Neural progenitor cell (in vitro differentiated cells): ENCODE measurements at regions not wholly inside any gene's neighbourhood (a gene's known extent, or its start where the extent isn't known, plus 50 kb on each side); places are given as distances from the start of the nearest gene placed in this dataset.

ENCODE experiments used
- DNase-seq: peaks from one replicate; pipeline ENCODE4 v3.0.0-alpha.2; 2016; ENCODE audit warnings: low spot score
- H2AFZ ChIP-seq: fragments of 200-600 bp; sonication (generic); replicated peaks from 2 replicates; pipeline ENCODE4 v1.6.1; 2016; ENCODE audit warnings: antibody characterized with exemption
- H3F3A ChIP-seq: fragments of 200-600 bp; sonication (generic); 2 replicates; pipeline ENCODE4 v1.6.1; 2016; ENCODE audit warnings: antibody characterized with exemption, low read depth
- H3K27ac ChIP-seq: fragments of 200-600 bp; sonication (generic); 2 replicates; pipeline ENCODE4 v1.5.1; 2016; ENCODE audit warnings: mild to moderate bottlenecking
- H3K27me3 ChIP-seq: fragments of 200-600 bp; sonication (generic); 2 replicates; pipeline ENCODE4 v1.6.1; 2016; ENCODE audit warnings: mild to moderate bottlenecking, moderate library complexity
- H3K36me3 ChIP-seq: fragments of 200-600 bp; sonication (generic); 2 replicates; pipeline ENCODE4 v1.5.1; 2016
- H3K4me1 ChIP-seq: fragments of 200-600 bp; sonication (generic); 2 replicates; pipeline ENCODE4 v1.6.1; 2016; ENCODE audit warnings: mixed run types
- H3K4me2 ChIP-seq: fragments of 200-600 bp; sonication (generic); 2 replicates; pipeline ENCODE4 v1.6.1; 2016
- H3K4me3 ChIP-seq: fragments of 200-600 bp; sonication (generic); 2 replicates; pipeline ENCODE4 v1.5.1; 2016
- H3K79me2 ChIP-seq: fragments of 200-600 bp; sonication (generic); 2 replicates; pipeline ENCODE4 v1.6.1; 2016; ENCODE audit warnings: low read depth
- H3K9ac ChIP-seq: fragments of 200-600 bp; sonication (generic); 2 replicates; pipeline ENCODE4 v1.6.1; 2016
- H3K9me3 ChIP-seq: fragments of 200-600 bp; sonication (generic); 2 replicates; pipeline ENCODE4 v1.5.1; 2016; ENCODE audit warnings: low read depth
- H4K20me1 ChIP-seq: fragments of 200-600 bp; sonication (generic); 2 replicates; pipeline ENCODE4 v1.6.1; 2016; ENCODE audit warnings: low read depth
- H3K27ac Mint-ChIP-seq: 3 replicates; pipeline ENCODE4 v1.8.0; 2021; ENCODE audit warnings: mixed read lengths
- H3K27me3 Mint-ChIP-seq: 2 replicates; pipeline ENCODE4 v1.8.0; 2022; ENCODE audit warnings: low read depth, mild to moderate bottlenecking, inconsistent platforms, moderate library complexity, mixed read lengths; ENCODE audit not compliant: insufficient read depth
- H3K36me3 Mint-ChIP-seq: 3 replicates; pipeline ENCODE4 v1.8.0; 2021; ENCODE audit warnings: mixed read lengths
- H3K4me1 Mint-ChIP-seq: 3 replicates; pipeline ENCODE4 v1.8.0; 2021; ENCODE audit warnings: mixed read lengths
- H3K4me3 Mint-ChIP-seq: 3 replicates; pipeline ENCODE4 v1.8.0; 2021; ENCODE audit warnings: mild to moderate bottlenecking, moderate library complexity, mixed read lengths
- H3K9me3 Mint-ChIP-seq: 3 replicates; pipeline ENCODE4 v1.8.0; 2020; ENCODE audit warnings: mixed read lengths
- EZH2 ChIP-seq: fragments of 200-600 bp; sonication (generic); IDR thresholded peaks from 2 replicates; pipeline ENCODE4 v1.6.1; 2017; ENCODE audit warnings: antibody characterized with exemption, mild to moderate bottlenecking, moderate library complexity
- EZH2phosphoT487 ChIP-seq: fragments of 200-600 bp; sonication (generic); IDR thresholded peaks from 2 replicates; pipeline ENCODE4 v1.6.1; 2017; ENCODE audit warnings: antibody characterized with exemption
- TF ChIP-seq, protein P1 (sequence below): fragments of 200-600 bp; sonication (generic); IDR thresholded peaks from 2 replicates; pipeline ENCODE4 v1.5.1; 2017; ENCODE audit warnings: antibody characterized with exemption, mild to moderate bottlenecking

DNA sequence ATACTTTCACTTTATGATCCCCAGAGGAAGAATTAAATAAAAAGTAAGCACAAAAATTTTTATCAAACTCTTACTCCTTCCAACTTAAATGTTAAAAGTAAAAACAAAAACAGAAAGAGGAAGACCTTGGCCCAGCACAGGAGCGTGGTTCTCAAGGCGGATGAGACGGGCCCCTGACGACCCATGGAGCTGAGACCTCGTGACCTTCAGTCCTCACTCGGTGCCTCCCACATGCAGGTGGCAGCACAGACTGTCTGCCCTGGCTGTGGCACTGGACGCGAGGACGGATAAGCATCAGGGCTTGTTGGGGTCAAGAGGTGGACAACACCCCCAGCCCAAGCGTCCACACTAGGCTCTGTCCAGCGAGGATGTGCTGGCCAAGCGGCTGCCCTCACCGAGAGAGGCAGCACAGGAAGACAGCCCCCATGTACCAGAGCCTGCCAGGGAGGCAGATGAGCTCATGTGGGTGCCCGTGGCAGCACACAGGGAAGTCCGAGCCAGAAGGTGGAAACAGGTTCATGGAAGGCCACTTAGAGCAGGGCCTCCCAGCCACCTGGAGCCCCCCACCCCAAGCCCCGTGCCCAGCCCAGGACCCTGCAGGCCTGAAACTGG is 1389.8 kb downstream of the TBC1D22A start:
- H3K36me3 Mint-ChIP-seq, result no peaks in the 10 kb centered on the region
- Histone ChIP-seq H3K27ac (no peak overlapping the region), H3F3A (no peaks in the 10 kb centered on the region), H3K79me2 (no peaks in the 10 kb centered on the region), H3K36me3 (no peaks in the 10 kb centered on the region), H4K20me1 (no peaks in the 10 kb centered on the region), H3K9me3 (no peaks in the 10 kb centered on the region), H3K4me3 (no peak overlapping the region), H3K4me2 (no peak overlapping the region), H3K27me3 (no peaks in the 10 kb centered on the region), H3K9ac (no peak overlapping the region), H3K4me1 (peaks cover 5% of the 10 kb centered on the region), H2AFZ (no peak overlapping the region)
- H3K4me3 Mint-ChIP-seq, result no peak overlapping the region
- no peak for DNase-seq
- H3K27me3 Mint-ChIP-seq, result no peaks in the 10 kb centered on the region
- TF ChIP-seq EZH2phosphoT487 (no peak), EZH2 (no peak)
- TF ChIP-seq, protein P1, sequence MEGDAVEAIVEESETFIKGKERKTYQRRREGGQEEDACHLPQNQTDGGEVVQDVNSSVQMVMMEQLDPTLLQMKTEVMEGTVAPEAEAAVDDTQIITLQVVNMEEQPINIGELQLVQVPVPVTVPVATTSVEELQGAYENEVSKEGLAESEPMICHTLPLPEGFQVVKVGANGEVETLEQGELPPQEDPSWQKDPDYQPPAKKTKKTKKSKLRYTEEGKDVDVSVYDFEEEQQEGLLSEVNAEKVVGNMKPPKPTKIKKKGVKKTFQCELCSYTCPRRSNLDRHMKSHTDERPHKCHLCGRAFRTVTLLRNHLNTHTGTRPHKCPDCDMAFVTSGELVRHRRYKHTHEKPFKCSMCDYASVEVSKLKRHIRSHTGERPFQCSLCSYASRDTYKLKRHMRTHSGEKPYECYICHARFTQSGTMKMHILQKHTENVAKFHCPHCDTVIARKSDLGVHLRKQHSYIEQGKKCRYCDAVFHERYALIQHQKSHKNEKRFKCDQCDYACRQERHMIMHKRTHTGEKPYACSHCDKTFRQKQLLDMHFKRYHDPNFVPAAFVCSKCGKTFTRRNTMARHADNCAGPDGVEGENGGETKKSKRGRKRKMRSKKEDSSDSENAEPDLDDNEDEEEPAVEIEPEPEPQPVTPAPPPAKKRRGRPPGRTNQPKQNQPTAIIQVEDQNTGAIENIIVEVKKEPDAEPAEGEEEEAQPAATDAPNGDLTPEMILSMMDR, result no peak
- no peaks in the 10 kb centered on the region for H3K9me3 Mint-ChIP-seq
- peaks cover 2% of the 10 kb centered on the region for H3K4me1 Mint-ChIP-seq
- no peak overlapping the region for H3K27ac Mint-ChIP-seq

GRCh38 chr22:48151641-48152040 is 1389.2 kb downstream of the TBC1D22A start:
- H3K4me3 ChIP-seq, result no peak overlapping the region
- no peaks in the 10 kb centered on the region for H3K79me2 ChIP-seq
- no peaks in the 10 kb centered on the region for H3F3A ChIP-seq
- TF ChIP-seq EZH2, result no peak
- TF ChIP-seq EZH2phosphoT487, result no peak
- TF ChIP-seq, protein P1, result no peak
- no peaks in the 10 kb centered on the region for H3K27me3 ChIP-seq
- no peak for DNase-seq
- no peak overlapping the region for H3K9ac ChIP-seq
- H3K27ac ChIP-seq, result no peak overlapping the region
- H3K9me3 ChIP-seq, result no peaks in the 10 kb centered on the region
- no peaks in the 10 kb centered on the region for H3K36me3 ChIP-seq
- H3K27ac Mint-ChIP-seq, result no peak overlapping the region
- H3K9me3 Mint-ChIP-seq, result no peaks in the 10 kb centered on the region
- no peak overlapping the region for H3K4me2 ChIP-seq
- H3K4me1 ChIP-seq, result peaks cover 9% of the 10 kb centered on the region
- H3K27me3 Mint-ChIP-seq, result no peaks in the 10 kb centered on the region
- no peaks in the 10 kb centered on the region for H3K36me3 Mint-ChIP-seq
- no peak overlapping the region for H3K4me3 Mint-ChIP-seq
- peaks cover 8% of the 10 kb centered on the region for H3K4me1 Mint-ChIP-seq
- no peaks in the 10 kb centered on the region for H4K20me1 ChIP-seq
- H2AFZ ChIP-seq, result no peak overlapping the region

DNA sequence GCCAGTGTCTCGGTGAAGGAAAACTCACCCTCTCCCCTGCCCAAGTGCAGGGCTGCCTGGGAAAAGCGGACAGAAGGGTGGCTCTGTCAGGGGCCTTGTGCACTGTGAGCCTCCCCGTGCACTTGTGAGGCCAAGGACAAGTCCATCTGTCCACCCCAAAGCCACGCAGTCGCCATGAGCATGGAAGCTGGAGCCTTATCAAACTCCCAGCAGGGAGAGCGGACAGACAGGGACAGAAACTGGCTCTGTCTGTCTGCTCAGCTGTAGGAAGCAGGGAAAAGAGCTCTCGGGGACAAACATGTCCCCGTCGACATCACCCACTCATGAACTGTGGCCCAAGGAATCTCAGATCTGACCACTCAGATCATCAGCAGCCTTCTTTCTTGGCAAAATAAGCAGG is 1385.4 kb downstream of the TBC1D22A start:
- no peak for DNase-seq
- no peak overlapping the region for H3K4me3 Mint-ChIP-seq
- Histone ChIP-seq H3K4me2 (no peak overlapping the region), H3F3A (no peaks in the 10 kb centered on the region), H3K4me3 (no peak overlapping the region), H3K79me2 (no peaks in the 10 kb centered on the region), H2AFZ (no peak overlapping the region), H3K36me3 (no peaks in the 10 kb centered on the region), H3K27me3 (no peaks in the 10 kb centered on the region), H3K9me3 (no peaks in the 10 kb centered on the region), H4K20me1 (no peaks in the 10 kb centered on the region), H3K9ac (no peak overlapping the region), H3K4me1 (peaks cover 9% of the 10 kb centered on the region), H3K27ac (no peak overlapping the region)
- no peak overlapping the region for H3K27ac Mint-ChIP-seq
- H3K9me3 Mint-ChIP-seq, result no peaks in the 10 kb centered on the region
- TF ChIP-seq EZH2, result no peak
- no peaks in the 10 kb centered on the region for H3K36me3 Mint-ChIP-seq
- H3K27me3 Mint-ChIP-seq, result peaks cover 10% of the 10 kb centered on the region
- peaks cover 23% of the 10 kb centered on the region for H3K4me1 Mint-ChIP-seq

DNA sequence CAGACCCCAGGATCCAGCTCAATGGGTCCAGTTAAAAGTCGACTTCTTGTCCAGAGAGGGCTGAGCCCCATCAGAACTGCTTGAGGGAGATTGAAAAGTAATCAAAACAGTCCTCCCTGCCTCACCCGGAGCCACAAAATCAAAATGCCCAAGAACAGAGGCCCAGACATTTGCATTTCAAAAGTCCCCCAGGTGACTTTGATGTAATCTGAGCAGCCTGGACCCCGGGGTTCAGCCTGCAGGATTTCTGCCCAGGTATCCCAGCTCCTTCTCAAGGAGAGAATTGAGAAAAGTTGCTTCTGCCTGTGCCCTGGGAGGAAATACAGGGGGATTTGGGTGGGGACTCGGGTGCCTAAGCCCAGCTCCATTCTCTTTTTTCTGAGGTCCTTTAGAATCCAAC is 1385.0 kb downstream of the TBC1D22A start:
- Histone ChIP-seq H4K20me1 (no peaks in the 10 kb centered on the region), H3K9ac (no peak overlapping the region), H3K79me2 (no peaks in the 10 kb centered on the region), H3K36me3 (no peaks in the 10 kb centered on the region), H3K4me1 (peaks cover 9% of the 10 kb centered on the region), H3K27me3 (no peaks in the 10 kb centered on the region), H3K4me3 (no peak overlapping the region), H3K9me3 (no peaks in the 10 kb centered on the region), H3F3A (no peaks in the 10 kb centered on the region), H3K27ac (no peak overlapping the region), H2AFZ (no peak overlapping the region), H3K4me2 (no peak overlapping the region)
- H3K4me3 Mint-ChIP-seq, result peak overlapping the region; percentile 8
- no peak for DNase-seq
- TF ChIP-seq EZH2 (no peak), EZH2phosphoT487 (no peak)
- TF ChIP-seq, protein P1, result no peak
- no peaks in the 10 kb centered on the region for H3K36me3 Mint-ChIP-seq
- no peak overlapping the region for H3K27ac Mint-ChIP-seq
- no peaks in the 10 kb centered on the region for H3K9me3 Mint-ChIP-seq
- H3K4me1 Mint-ChIP-seq, result peaks cover 23% of the 10 kb centered on the region
- peaks cover 10% of the 10 kb centered on the region for H3K27me3 Mint-ChIP-seq
